Esophagus squamous epithelium (tissue), 5 donors: ENCODE measurements at regions not wholly inside any gene's neighbourhood (a gene's known extent, or its start where the extent isn't known, plus 50 kb on each side); places are given as distances from the start of the nearest gene placed in this dataset.

Experiments used
- DNase-seq: peaks from one replicate; lab custom pipeline; 2025; lab: John Stamatoyannopoulos, UW
- H3K27ac ChIP-seq, 4 donors: fragments of 200-600 bp; sonication (generic); one replicate each; pipeline ENCODE4 v1.5.1; 2016 to 2019; ENCODE audit warnings: mild to moderate bottlenecking in 1 of 4
- H3K27me3 ChIP-seq, 4 donors: fragments of 200-600 bp; sonication (generic); 1 replicate in 3 of 4; 2 replicates in 1 of 4; pipeline versions ENCODE4 v1.5.1 to v1.6.0; 2017 to 2021; ENCODE audit warnings: antibody characterized with exemption in 1 of 4
- H3K36me3 ChIP-seq, 3 donors: fragments of 200-600 bp; sonication (generic); one replicate each; pipeline ENCODE4 v1.5.1; 2016 to 2019
- H3K4me1 ChIP-seq, 3 donors: fragments of 200-600 bp; sonication (generic); one replicate each; pipeline ENCODE4 v1.5.1; 2017 to 2019
- H3K4me3 ChIP-seq, 4 donors: fragments of 200-600 bp; sonication (generic); 1 replicate in 3 of 4; 2 replicates in 1 of 4; pipeline ENCODE4 v1.5.1; 2016 to 2019; ENCODE audit warnings: mild to moderate bottlenecking in 2 of 4, moderate library complexity in 1 of 4
- H3K9me3 ChIP-seq, 3 donors: fragments of 200-600 bp; sonication (generic); one replicate each; pipeline ENCODE4 v1.5.1; 2016 to 2019
- CTCF ChIP-seq, 6 experiments: fragments of 450-650 bp in 4 of 6; fragments of 200-600 bp in 2 of 6; sonication (generic) in 2 of 6; IDR thresholded peaks; one replicate each; pipeline ENCODE4 v1.5.1; 2016 to 2019; ENCODE audit warnings: antibody characterized with exemption in 6 of 6, mild to moderate bottlenecking in 4 of 6, moderate library complexity in 4 of 6
- POLR2A ChIP-seq, 4 donors: fragments of 450-650 bp; IDR thresholded peaks; one replicate each; pipeline ENCODE4 v1.6.1; 2017; ENCODE audit warnings: antibody characterized with exemption in 4 of 4, mild to moderate bottlenecking in 4 of 4, moderate library complexity in 3 of 4
- WGBS, 2 donors: methylation state at CpG; one replicate each; pipeline ENCODE4 v1.1.5; 2018; 5-methylcytosine and 5-hydroxymethylcytosine counted together
- intact Hi-C: fragments of 100-400 bp; cut with DNase I; formaldehyde crosslinking; loops from one replicate; pipeline ENCODE4 v1.15.0; 2022
- donor health status: DM: yes; HTN: yes; CAD: no.

- no peaks in the 10 kb centered on the region for H3K4me1 ChIP-seq
- 68 to 70% methylated on average over 9 of the region's 9 CpGs for WGBS, 2 donors
- no peak overlapping the region for H3K27ac ChIP-seq
- DNase-seq = no peak
- TF ChIP-seq CTCF (IDR thresholded peaks at IDR 0.05) = no peak
- no peak for TF ChIP-seq POLR2A (IDR thresholded peaks at IDR 0.05)
- H3K27me3 ChIP-seq = no peaks in the 10 kb centered on the region
- intact Hi-C loops = no loop called here
- no peaks in the 10 kb centered on the region for H3K36me3 ChIP-seq
- no peaks in the 10 kb centered on the region for H3K9me3 ChIP-seq
- H3K4me3 ChIP-seq = no peak overlapping the region
These were observed 155.9 kb downstream of the AXIN2 start for GRCh38 chr17:65405563-65405962.

GRCh38 chr17:65404761-65405160, 156.7 kb downstream of the AXIN2 start:
- Histone ChIP-seq H3K36me3 (no peaks in the 10 kb centered on the region), H3K4me3 (no peak overlapping the region), H3K27me3 (no peaks in the 10 kb centered on the region), H3K9me3 (no peaks in the 10 kb centered on the region), H3K27ac (no peak overlapping the region), H3K4me1 (no peaks in the 10 kb centered on the region)
- TF ChIP-seq POLR2A (IDR thresholded peaks at IDR 0.05) (no peak), CTCF (IDR thresholded peaks at IDR 0.05) (no peak)
- DNase-seq = no peak
- intact Hi-C loops = no loop called here

GRCh38 chr17:65403626-65404025, 157.8 kb downstream of the AXIN2 start:
- no peak for DNase-seq
- H3K27me3 ChIP-seq = no peaks in the 10 kb centered on the region
- WGBS, 2 donors = 40 to 68% methylated on average over 2 to 4 of the region's 4 CpGs
- no peaks in the 10 kb centered on the region for H3K9me3 ChIP-seq
- no peak overlapping the region for H3K4me3 ChIP-seq
- intact Hi-C loops = no loop called here
- H3K4me1 ChIP-seq = no peaks in the 10 kb centered on the region
- TF ChIP-seq CTCF (IDR thresholded peaks at IDR 0.05) = no peak
- no peak for TF ChIP-seq POLR2A (IDR thresholded peaks at IDR 0.05)
- no peak overlapping the region for H3K27ac ChIP-seq
- no peaks in the 10 kb centered on the region for H3K36me3 ChIP-seq

DNA sequence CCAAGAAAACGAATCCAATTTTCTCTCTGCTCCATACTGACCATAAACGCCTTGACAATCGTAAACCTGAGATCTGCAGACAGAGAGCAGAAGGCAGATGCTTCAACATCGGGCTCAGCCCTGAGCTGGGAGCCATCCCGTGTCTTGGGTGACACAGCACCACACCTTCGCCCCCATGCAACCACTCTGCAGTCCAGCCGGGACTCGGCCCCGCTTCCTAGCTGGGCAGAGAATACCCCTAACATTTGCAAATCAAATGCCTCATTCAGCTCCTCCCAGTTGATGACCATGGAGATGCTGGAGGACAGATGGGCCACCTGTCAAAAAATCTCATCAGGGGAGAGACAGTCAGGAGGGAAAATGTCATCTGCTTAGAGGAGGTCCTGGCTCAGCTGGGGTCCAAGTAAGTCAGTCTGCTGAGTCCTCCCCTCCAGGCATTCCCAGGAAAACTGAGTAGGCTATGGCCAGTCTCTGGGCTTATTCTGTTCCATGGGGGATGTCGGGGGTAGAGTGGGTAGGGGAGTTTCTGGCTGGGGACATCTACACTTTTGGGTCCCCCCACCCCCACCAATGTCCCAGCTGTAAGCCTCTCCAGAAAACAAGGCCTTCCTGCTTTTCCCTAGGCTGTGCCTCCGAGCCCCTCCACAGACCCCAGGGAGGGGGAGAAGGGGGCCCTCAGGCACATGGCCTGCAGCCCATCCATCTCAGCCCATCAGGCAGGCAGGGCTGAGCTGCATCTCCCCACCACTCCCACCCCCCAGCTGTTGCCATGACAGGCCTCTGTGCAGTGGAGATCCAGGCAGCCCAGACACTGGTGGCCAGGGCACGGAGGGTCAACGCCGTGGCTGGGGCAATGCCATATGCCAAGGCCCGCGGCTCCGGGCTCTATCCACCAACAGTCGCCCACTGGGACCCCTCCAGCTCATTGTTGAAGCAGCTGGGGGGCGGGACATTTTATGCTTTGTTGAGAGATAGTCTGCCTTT, 158.6 kb downstream of the AXIN2 start:
- H3K9me3 ChIP-seq = no peaks in the 10 kb centered on the region
- no peak overlapping the region for H3K27ac ChIP-seq
- intact Hi-C loops = no loop called here
- H3K36me3 ChIP-seq = no peaks in the 10 kb centered on the region
- TF ChIP-seq POLR2A (IDR thresholded peaks at IDR 0.05) = no peak
- TF ChIP-seq CTCF (IDR thresholded peaks at IDR 0.05) = no peak
- no peak overlapping the region for H3K4me3 ChIP-seq
- WGBS, 2 donors = 72 to 74% methylated on average over 4 to 5 of the region's 19 CpGs
- H3K27me3 ChIP-seq = no peaks in the 10 kb centered on the region
- DNase-seq = no peak
- no peaks in the 10 kb centered on the region for H3K4me1 ChIP-seq

DNA sequence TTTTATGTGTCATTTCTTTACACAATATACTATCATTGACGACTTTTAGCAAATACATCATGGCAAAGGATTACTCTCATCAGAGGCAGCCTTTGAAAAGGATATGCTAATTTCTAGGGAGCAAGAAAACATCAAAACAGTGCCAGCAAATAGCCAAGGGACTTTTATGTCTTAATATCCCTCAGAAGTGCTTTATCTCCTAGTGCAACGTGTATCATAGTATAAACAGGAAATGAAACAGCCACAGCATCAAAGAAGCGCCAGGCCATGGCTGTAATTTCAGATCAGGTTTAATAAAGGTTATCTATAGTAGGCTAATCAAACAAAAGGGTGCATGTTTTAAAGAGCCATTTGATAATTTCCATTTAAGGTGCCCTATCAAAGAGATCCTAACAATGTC, 159.9 kb downstream of the AXIN2 start:
- intact Hi-C loops = no loop called here
- H3K4me3 ChIP-seq = no peak overlapping the region

More for the DNA sequence above, 159.9 kb downstream of the AXIN2 start:
- no peaks in the 10 kb centered on the region for H3K27me3 ChIP-seq
- TF ChIP-seq CTCF (IDR thresholded peaks at IDR 0.05) = no peak
- TF ChIP-seq POLR2A (IDR thresholded peaks at IDR 0.05) = no peak
- WGBS, 2 donors = 26 to 29% methylated on average over 3 of the region's 3 CpGs
- no peak overlapping the region for H3K27ac ChIP-seq
- H3K4me1 ChIP-seq = no peaks in the 10 kb centered on the region
- H3K36me3 ChIP-seq = no peaks in the 10 kb centered on the region
- no peak for DNase-seq
- H3K9me3 ChIP-seq = no peaks in the 10 kb centered on the region
